D341Med (cell line): ENCODE measurements at regions not wholly inside any gene's neighbourhood (a gene's known extent, or its start where the extent isn't known, plus 50 kb on each side); places are given as distances from the start of the nearest gene placed in this dataset.
"Not testable (repeated sequence)": the region's sequence is repeated elsewhere in the genome, so short reads cannot be mapped to it uniquely, and the experiment has no call there.

ENCODE experiments used
- DNase-seq: peaks from one replicate; pipeline ENCODE4 v3.0.0; 2012; ENCODE audit warnings: low spot score

GRCh38 chr21:22019766-22020165 is 1021.6 kb downstream of the NCAM2 start:
- no peak for DNase-seq

- no peak for DNase-seq
These were observed 1022.0 kb downstream of the NCAM2 start for GRCh38 chr21:22020221-22020620.

- not testable (repeated sequence) for DNase-seq
These were observed 1025.7 kb downstream of the NCAM2 start for GRCh38 chr21:22023896-22024295.

- DNase-seq = no peak
These were observed 1046.2 kb downstream of the NCAM2 start for GRCh38 chr21:22044431-22044830.

- DNase-seq = no peak
These were observed 1048.4 kb downstream of the NCAM2 start for GRCh38 chr21:22046576-22046975.

GRCh38 chr21:22056904-22057303 is 1058.7 kb downstream of the NCAM2 start:
- no peak for DNase-seq

- DNase-seq = no peak
These were observed 1064.4 kb downstream of the NCAM2 start for GRCh38 chr21:22062472-22063139.

GRCh38 chr21:22063140-22063539 is 1064.9 kb downstream of the NCAM2 start:
- no peak for DNase-seq

- no peak for DNase-seq
These were observed 1078.3 kb downstream of the NCAM2 start for GRCh38 chr21:22076471-22076870.

- DNase-seq = no peak
These were observed 1085.7 kb downstream of the NCAM2 start for GRCh38 chr21:22083899-22084298.

GRCh38 chr21:22096314-22096713 is 1098.1 kb downstream of the NCAM2 start:
- no peak for DNase-seq

- DNase-seq = no peak
These were observed 1108.7 kb downstream of the NCAM2 start for GRCh38 chr21:22106720-22107410.

GRCh38 chr21:22115746-22116145 is 1117.5 kb downstream of the NCAM2 start:
- DNase-seq = no peak

- no peak for DNase-seq
These were observed 1122.5 kb downstream of the NCAM2 start for GRCh38 chr21:22120616-22121266.

- DNase-seq = no peak
These were observed 1127.4 kb downstream of the NCAM2 start for GRCh38 chr21:22125581-22125980.

- no peak for DNase-seq
These were observed 1130.5 kb downstream of the NCAM2 start for GRCh38 chr21:22128671-22129070.

GRCh38 chr21:22132358-22133071 is 1134.3 kb downstream of the NCAM2 start:
- no peak for DNase-seq

GRCh38 chr21:22136740-22137139 is 1138.5 kb downstream of the NCAM2 start:
- DNase-seq = no peak

- DNase-seq = no peak
These were observed 1140.2 kb downstream of the NCAM2 start for GRCh38 chr21:22138297-22139016.

GRCh38 chr21:22145545-22145944 is 1147.3 kb downstream of the NCAM2 start:
- DNase-seq = no peak

- DNase-seq = no peak
These were observed 1156.5 kb downstream of the NCAM2 start for GRCh38 chr21:22154579-22155274.
